ENCODE measurements at regions not wholly inside any gene's neighbourhood (a gene's known extent, or its start where the extent isn't known, plus 50 kb on each side); places are given as distances from the start of the nearest gene placed in this dataset.
"Not testable (repeated sequence)": the region's sequence is repeated elsewhere in the genome, so short reads cannot be mapped to it uniquely, and the experiment has no call there.

DNA sequence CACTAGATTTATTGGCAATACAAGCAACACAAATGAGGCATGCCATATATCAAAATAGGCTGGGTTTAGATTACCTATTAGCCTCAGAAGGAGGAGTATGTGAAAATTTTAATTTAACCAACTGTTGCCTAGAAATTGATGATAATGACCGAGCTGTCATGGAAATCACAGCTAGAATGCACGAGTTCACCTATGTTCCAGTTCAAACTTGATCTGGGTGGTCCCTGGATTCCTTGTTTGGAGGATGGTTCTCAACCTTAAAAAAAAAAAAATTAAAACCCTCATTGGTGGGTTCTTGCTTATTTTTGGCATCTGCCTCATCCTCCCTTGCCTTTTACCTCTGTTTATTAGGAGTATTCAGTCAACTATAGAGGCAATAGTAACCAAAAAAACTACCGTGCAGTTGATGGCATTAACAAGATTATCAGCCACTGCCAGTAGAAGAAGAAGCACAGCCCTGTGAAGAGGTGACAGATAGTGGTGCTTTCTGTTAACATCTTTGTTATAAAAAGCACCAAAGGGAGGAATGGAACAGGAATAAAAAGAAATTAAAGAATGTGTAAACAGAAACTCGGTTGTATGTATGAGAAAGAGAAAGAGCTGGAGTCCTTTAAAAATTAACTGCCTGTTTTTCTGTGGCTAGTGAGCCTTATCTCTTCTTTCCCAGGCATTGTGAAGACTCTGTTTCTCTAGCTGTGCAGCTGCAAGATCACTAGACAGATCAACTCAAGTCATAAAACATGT lies 106.4 kb downstream of the ZNF429 start:
- Histone ChIP-seq H3K4me3 (no peak overlapping the region), H3K36me3 (no peaks in the 10 kb centered on the region), H3K4me1 (no peaks in the 10 kb centered on the region), H3K27ac (peak overlapping the region; percentile 39 to 52), H3K27me3 (no peaks in the 10 kb centered on the region), H3K9me3 (no peaks in the 10 kb centered on the region)
- intact Hi-C loops (cut with DNase I; ENCODE audit: low total_unique reads): no loop called here
- no peak for DNase-seq
- TF ChIP-seq, protein P1, sequence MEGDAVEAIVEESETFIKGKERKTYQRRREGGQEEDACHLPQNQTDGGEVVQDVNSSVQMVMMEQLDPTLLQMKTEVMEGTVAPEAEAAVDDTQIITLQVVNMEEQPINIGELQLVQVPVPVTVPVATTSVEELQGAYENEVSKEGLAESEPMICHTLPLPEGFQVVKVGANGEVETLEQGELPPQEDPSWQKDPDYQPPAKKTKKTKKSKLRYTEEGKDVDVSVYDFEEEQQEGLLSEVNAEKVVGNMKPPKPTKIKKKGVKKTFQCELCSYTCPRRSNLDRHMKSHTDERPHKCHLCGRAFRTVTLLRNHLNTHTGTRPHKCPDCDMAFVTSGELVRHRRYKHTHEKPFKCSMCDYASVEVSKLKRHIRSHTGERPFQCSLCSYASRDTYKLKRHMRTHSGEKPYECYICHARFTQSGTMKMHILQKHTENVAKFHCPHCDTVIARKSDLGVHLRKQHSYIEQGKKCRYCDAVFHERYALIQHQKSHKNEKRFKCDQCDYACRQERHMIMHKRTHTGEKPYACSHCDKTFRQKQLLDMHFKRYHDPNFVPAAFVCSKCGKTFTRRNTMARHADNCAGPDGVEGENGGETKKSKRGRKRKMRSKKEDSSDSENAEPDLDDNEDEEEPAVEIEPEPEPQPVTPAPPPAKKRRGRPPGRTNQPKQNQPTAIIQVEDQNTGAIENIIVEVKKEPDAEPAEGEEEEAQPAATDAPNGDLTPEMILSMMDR (IDR thresholded peaks at IDR 0.05): no peak
- TF ChIP-seq POLR2A (IDR thresholded peaks at IDR 0.05): no peak

- no peaks in the 10 kb centered on the region for H3K36me3 ChIP-seq
- intact Hi-C loops (cut with DNase I; ENCODE audit: low total_unique reads): no loop called here
- TF ChIP-seq POLR2A (IDR thresholded peaks at IDR 0.05): no peak
- TF ChIP-seq, protein P1 (IDR thresholded peaks at IDR 0.05): no peak
Measured at GRCh38 chr19:21610787-21611186, 105.4 kb downstream of the ZNF429 start.

GRCh38 chr19:21610341-21610740 lies 104.9 kb downstream of the ZNF429 start:
- Histone ChIP-seq H3K9me3 (no peaks in the 10 kb centered on the region), H3K4me3 (no peak overlapping the region), H3K27me3 (no peaks in the 10 kb centered on the region), H3K4me1 (no peaks in the 10 kb centered on the region), H3K27ac (no peak overlapping the region), H3K36me3 (no peaks in the 10 kb centered on the region)
- TF ChIP-seq, protein P1 (IDR thresholded peaks at IDR 0.05): no peak
- no peak for TF ChIP-seq POLR2A (IDR thresholded peaks at IDR 0.05)
- intact Hi-C loops (cut with DNase I; ENCODE audit: low total_unique reads): no loop called here
- no peak for DNase-seq

More at GRCh38 chr19:21610787-21611186, 105.4 kb downstream of the ZNF429 start:
- Histone ChIP-seq H3K4me1 (no peaks in the 10 kb centered on the region), H3K27me3 (no peaks in the 10 kb centered on the region), H3K27ac (no peak overlapping the region), H3K4me3 (no peak overlapping the region), H3K9me3 (no peaks in the 10 kb centered on the region)
- no peak for DNase-seq

DNA sequence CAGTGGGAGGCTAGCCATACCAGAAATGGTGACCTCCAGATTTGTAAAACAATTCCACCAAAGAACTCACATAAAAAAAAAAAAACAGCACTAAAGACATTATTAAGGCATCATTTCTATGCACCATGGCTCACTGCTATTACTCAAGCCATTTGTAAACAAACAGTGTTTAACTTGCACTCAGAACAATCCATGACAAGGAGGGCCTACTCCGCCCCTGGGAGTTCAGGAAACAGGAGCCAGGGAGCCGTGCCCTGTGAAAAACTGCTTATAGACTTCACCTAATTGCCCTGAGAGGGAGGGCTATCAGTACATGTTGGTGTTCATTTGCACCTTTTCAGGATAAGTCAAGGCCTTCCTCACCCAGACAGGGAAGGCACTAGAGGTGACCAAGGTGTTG lies 103.2 kb downstream of the ZNF429 start:
- no peak for DNase-seq
- intact Hi-C loops (cut with DNase I; ENCODE audit: low total_unique reads): no loop called here
- H3K36me3 ChIP-seq: no peaks in the 10 kb centered on the region
- no peaks in the 10 kb centered on the region for H3K4me1 ChIP-seq
- peak overlapping the region in 1 of 2 donors; percentile 31 for H3K27ac ChIP-seq
- H3K9me3 ChIP-seq: no peaks in the 10 kb centered on the region
- no peaks in the 10 kb centered on the region for H3K27me3 ChIP-seq
- TF ChIP-seq POLR2A (IDR thresholded peaks at IDR 0.05): no peak
- TF ChIP-seq, protein P1 (IDR thresholded peaks at IDR 0.05): no peak
- H3K4me3 ChIP-seq: no peak overlapping the region

GRCh38 chr19:21607449-21607848 lies 102.0 kb downstream of the ZNF429 start:
- no peaks in the 10 kb centered on the region for H3K36me3 ChIP-seq
- no peak for DNase-seq
- H3K27ac ChIP-seq: peak overlapping the region in 1 of 2 donors; percentile 37
- H3K9me3 ChIP-seq: no peaks in the 10 kb centered on the region
- peaks cover 0 to 6% of the 10 kb centered on the region in 2 donors for H3K4me1 ChIP-seq
- no peak for TF ChIP-seq POLR2A (IDR thresholded peaks at IDR 0.05)
- TF ChIP-seq, protein P1 (IDR thresholded peaks at IDR 0.05): no peak
- H3K27me3 ChIP-seq: no peaks in the 10 kb centered on the region
- no peak overlapping the region for H3K4me3 ChIP-seq
- intact Hi-C loops (cut with DNase I; ENCODE audit: low total_unique reads): no loop called here

GRCh38 chr19:21607011-21607410 lies 101.6 kb downstream of the ZNF429 start:
- not testable (repeated sequence) for H3K4me3 ChIP-seq

GRCh38 chr19:21606326-21606725 lies 100.9 kb downstream of the ZNF429 start:
- intact Hi-C loops (cut with DNase I; ENCODE audit: low total_unique reads); DNase-seq; H3K27me3 ChIP-seq; H3K27ac ChIP-seq; H3K9me3 ChIP-seq; H3K36me3 ChIP-seq; H3K4me1 ChIP-seq; H3K4me3 ChIP-seq: not testable (repeated sequence)

More at GRCh38 chr19:21607011-21607410, 101.6 kb downstream of the ZNF429 start:
- intact Hi-C loops (cut with DNase I; ENCODE audit: low total_unique reads); H3K36me3 ChIP-seq; H3K27me3 ChIP-seq; H3K4me1 ChIP-seq; H3K9me3 ChIP-seq; DNase-seq: not testable (repeated sequence)
- peak overlapping the region in 1 of 2 donors; percentile 37 for H3K27ac ChIP-seq
